Neural progenitor cell (in vitro differentiated cells): ENCODE measurements at regions not wholly inside any gene's neighbourhood (a gene's known extent, or its start where the extent isn't known, plus 50 kb on each side); places are given as distances from the start of the nearest gene placed in this dataset.

ENCODE experiments used
- EZH2phosphoT487 ChIP-seq: fragments of 200-600 bp; sonication (generic); IDR thresholded peaks from 2 replicates; pipeline ENCODE4 v1.6.1; 2017; ENCODE audit warnings: antibody characterized with exemption
- TF ChIP-seq, protein P1 (sequence below): fragments of 200-600 bp; sonication (generic); IDR thresholded peaks from 2 replicates; pipeline ENCODE4 v1.5.1; 2017; ENCODE audit warnings: antibody characterized with exemption, mild to moderate bottlenecking

DNA sequence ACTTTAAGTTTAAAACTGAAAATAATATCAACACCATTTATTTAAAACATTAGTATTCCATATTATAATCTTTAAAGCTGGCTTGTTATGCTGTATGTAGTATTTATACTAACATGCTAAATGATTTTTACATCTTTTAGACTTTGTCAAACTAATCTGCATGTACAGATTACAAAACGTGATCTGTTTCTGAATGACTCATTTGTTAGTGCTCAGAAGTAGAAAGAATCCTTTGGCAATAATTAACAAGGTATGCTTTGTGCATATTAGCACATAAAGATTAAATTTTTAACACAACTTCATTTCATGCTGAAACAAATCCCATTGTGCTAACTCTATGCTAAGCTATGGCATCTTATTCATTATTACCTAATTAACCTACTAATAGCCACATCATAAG lies 242.4 kb downstream of the BARHL2 start:
- TF ChIP-seq, protein P1, sequence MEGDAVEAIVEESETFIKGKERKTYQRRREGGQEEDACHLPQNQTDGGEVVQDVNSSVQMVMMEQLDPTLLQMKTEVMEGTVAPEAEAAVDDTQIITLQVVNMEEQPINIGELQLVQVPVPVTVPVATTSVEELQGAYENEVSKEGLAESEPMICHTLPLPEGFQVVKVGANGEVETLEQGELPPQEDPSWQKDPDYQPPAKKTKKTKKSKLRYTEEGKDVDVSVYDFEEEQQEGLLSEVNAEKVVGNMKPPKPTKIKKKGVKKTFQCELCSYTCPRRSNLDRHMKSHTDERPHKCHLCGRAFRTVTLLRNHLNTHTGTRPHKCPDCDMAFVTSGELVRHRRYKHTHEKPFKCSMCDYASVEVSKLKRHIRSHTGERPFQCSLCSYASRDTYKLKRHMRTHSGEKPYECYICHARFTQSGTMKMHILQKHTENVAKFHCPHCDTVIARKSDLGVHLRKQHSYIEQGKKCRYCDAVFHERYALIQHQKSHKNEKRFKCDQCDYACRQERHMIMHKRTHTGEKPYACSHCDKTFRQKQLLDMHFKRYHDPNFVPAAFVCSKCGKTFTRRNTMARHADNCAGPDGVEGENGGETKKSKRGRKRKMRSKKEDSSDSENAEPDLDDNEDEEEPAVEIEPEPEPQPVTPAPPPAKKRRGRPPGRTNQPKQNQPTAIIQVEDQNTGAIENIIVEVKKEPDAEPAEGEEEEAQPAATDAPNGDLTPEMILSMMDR, result no peak
- no peak for TF ChIP-seq EZH2phosphoT487
